Panc1 (cell line): ENCODE measurements at regions not wholly inside any gene's neighbourhood (a gene's known extent, or its start where the extent isn't known, plus 50 kb on each side); places are given as distances from the start of the nearest gene placed in this dataset.

Experiments used
- ATAC-seq: fragments of 200-7000 bp; cut with Tn5 transposase; 2 replicates; pipeline ENCODE4 v1.9.1; 2020; ENCODE audit warnings: mild to moderate bottlenecking, moderate library complexity
- BruUV-seq: library from RNA; stranded (reverse); fragments of 400-500 nt; replicated peaks from 2 replicates; lab custom pipeline; 2021; lab: Mats Ljungman, UMichigan
- CTCF ChIA-PET: fragments of 300-600 bp; sonication (Branson Sonifier 250); formaldehyde crosslinking; loops from one replicate; lab custom pipeline; 2022; ENCODE audit warnings: antibody characterized with exemption; lab: Charles Lee
- POLR2A ChIA-PET: fragments of 300-600 bp; sonication (Branson Sonifier 250); formaldehyde crosslinking; loops from one replicate; lab custom pipeline; 2022; ENCODE audit warnings: antibody characterized with exemption; lab: Charles Lee
- DNase-seq: peaks from one replicate; pipeline ENCODE4 v3.0.0-alpha.2; 2010; ENCODE audit warnings: low read depth, low spot score
- H3K27ac ChIP-seq: 2 replicates; pipeline ENCODE4 v1.5.1; 2011; ENCODE audit warnings: mild to moderate bottlenecking, low read length, inconsistent platforms
- H3K27me3 ChIP-seq: fragments of 200-500 bp; sonication (Bioruptor generic); 2 replicates; pipeline ENCODE4 v1.6.0; 2014; ENCODE audit warnings: low read length, inconsistent platforms; ENCODE audit not compliant: control insufficient read depth, insufficient read depth
- H3K36me3 ChIP-seq: fragments of 200-500 bp; sonication (Bioruptor generic); 2 replicates; pipeline ENCODE4 v1.5.1; 2014; ENCODE audit warnings: inconsistent platforms, mild to moderate bottlenecking, low read length, moderate library complexity; ENCODE audit not compliant: control insufficient read depth, insufficient read depth
- H3K4me1 ChIP-seq: 2 replicates; pipeline ENCODE4 v1.5.1; 2011; ENCODE audit warnings: inconsistent platforms, mild to moderate bottlenecking, low read length, moderate library complexity; ENCODE audit not compliant: control insufficient read depth, insufficient read depth
- H3K4me3 ChIP-seq, 2 experiments: 2 replicates each; pipeline ENCODE4 v1.5.1; 2011 to 2012; ENCODE audit warnings: low read depth in 2 of 2, low read length in 2 of 2, mild to moderate bottlenecking in 2 of 2, inconsistent platforms in 1 of 2, moderate library complexity in 1 of 2
- H3K9me3 ChIP-seq: fragments of 200-500 bp; sonication (Bioruptor generic); 2 replicates; pipeline ENCODE4 v1.5.1; 2014; ENCODE audit warnings: low read depth, mild to moderate bottlenecking, inconsistent platforms, low read length, moderate library complexity; ENCODE audit not compliant: control insufficient read depth, insufficient read depth
- POLR2AphosphoS5 ChIP-seq: IDR thresholded peaks from 2 replicates; pipeline ENCODE4 v1.6.1; 2012; ENCODE audit warnings: mild to moderate bottlenecking, low read depth, low read length, moderate library complexity
- SIN3A ChIP-seq: IDR thresholded peaks from 2 replicates; pipeline ENCODE4 v1.6.1; 2012; ENCODE audit warnings: low read depth, mild to moderate bottlenecking, low read length, moderate library complexity, borderline replicate concordance; ENCODE audit not compliant: insufficient read depth
- TCF7L2 ChIP-seq: IDR thresholded peaks from 2 replicates; pipeline ENCODE4 v1.6.1; 2011; ENCODE audit warnings: mild to moderate bottlenecking, low read depth, low read length, inconsistent platforms
- in situ Hi-C: cut with HindIII; loops from 2 replicates; pipeline ENCODE4 v1.10.0; 2016; ENCODE audit warnings: low sequenced_read_pairs, low pct_unique_long_range_greater_than_20kb
- intact Hi-C: fragments of 100-400 bp; cut with micrococcal nuclease; formaldehyde crosslinking; loops from one replicate; pipeline ENCODE4 v1.10.0; 2022; ENCODE audit not compliant: unreplicated experiment
- TF ChIP-seq, protein P1 (sequence below): fragments of 450-650 bp; IDR thresholded peaks from 2 replicates; pipeline ENCODE4 v1.5.1; 2017; ENCODE audit warnings: mild to moderate bottlenecking
- TF ChIP-seq, protein P2 (sequence below), 2 experiments: IDR thresholded peaks; 2 replicates each; pipeline ENCODE4 v1.6.1; 2011 to 2012; ENCODE audit warnings: low read depth in 2 of 2, control low read depth in 1 of 2, low read length in 1 of 2, mild to moderate bottlenecking in 1 of 2, moderate library complexity in 1 of 2; ENCODE audit not compliant: insufficient read depth in 1 of 2

DNA sequence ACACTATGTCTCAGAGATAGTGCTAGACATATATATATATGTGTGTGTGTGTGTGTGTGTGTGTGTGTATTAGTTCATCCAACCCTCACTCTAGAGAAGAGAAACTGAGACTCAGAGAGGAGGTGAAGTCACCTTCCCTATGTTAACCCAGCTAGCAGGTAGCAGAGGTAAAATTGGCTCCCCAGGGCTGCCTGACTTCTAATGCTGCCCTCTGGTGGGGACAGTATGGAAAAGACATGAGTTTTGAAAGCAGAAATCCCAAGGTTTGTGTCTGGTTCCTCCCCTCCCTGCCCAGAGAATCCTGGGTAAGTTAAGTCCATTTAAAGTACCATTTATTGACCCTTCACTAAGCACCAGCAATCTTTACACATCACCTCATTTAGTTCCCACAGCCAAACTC is 137.7 kb downstream of the THNSL2 start:
- Histone ChIP-seq H3K4me3 (no peak overlapping the region), H3K4me1 (no peaks in the 10 kb centered on the region), H3K36me3 (no peaks in the 10 kb centered on the region), H3K9me3 (no peaks in the 10 kb centered on the region), H3K27ac (no peak overlapping the region), H3K27me3 (no peaks in the 10 kb centered on the region)
- no TSS peak for BruUV-seq
- in situ Hi-C loops = no loop called here
- ATAC-seq (peak; percentile 53; the same call in 1 of the 2 replicates), DNase-seq (peak; percentile 10)
- intact Hi-C loops = loop anchor here (2.0 to 10.0 kb wide), 3 partner anchors 61 to 116 kb away; no protein-coding TSS in a partner anchor
- TF ChIP-seq POLR2AphosphoS5 = no peak
- TF ChIP-seq, protein P1, sequence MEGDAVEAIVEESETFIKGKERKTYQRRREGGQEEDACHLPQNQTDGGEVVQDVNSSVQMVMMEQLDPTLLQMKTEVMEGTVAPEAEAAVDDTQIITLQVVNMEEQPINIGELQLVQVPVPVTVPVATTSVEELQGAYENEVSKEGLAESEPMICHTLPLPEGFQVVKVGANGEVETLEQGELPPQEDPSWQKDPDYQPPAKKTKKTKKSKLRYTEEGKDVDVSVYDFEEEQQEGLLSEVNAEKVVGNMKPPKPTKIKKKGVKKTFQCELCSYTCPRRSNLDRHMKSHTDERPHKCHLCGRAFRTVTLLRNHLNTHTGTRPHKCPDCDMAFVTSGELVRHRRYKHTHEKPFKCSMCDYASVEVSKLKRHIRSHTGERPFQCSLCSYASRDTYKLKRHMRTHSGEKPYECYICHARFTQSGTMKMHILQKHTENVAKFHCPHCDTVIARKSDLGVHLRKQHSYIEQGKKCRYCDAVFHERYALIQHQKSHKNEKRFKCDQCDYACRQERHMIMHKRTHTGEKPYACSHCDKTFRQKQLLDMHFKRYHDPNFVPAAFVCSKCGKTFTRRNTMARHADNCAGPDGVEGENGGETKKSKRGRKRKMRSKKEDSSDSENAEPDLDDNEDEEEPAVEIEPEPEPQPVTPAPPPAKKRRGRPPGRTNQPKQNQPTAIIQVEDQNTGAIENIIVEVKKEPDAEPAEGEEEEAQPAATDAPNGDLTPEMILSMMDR = peak; percentile 75
- CTCF ChIA-PET = no interaction called here
- POLR2A ChIA-PET = no interaction called here

DNA sequence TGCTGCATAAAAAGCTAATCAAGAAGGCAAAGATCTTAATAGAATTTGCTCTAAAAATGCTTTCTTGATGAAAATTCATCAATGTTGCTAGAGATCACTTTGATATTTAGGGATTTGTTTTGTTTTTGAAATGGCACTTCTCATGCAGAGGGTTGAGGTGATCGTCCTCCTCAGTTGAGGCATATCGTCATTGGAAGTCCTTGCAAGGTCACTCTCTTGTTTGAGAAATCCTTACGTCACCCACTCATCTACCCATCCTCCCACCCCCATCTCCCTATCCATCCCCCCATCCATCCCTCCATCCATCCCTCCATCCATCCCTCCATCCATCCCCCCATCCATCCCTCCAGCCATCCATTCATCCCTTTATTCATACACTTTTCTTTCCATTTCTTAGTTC is 133.7 kb downstream of the THNSL2 start:
- in situ Hi-C loops = no loop called here
- no peak overlapping the region for H3K27ac ChIP-seq
- no TSS peak for BruUV-seq
- no peak for ATAC-seq
- ChIA-PET CTCF (no interaction called here), POLR2A (no interaction called here)
- TF ChIP-seq, protein P2, sequence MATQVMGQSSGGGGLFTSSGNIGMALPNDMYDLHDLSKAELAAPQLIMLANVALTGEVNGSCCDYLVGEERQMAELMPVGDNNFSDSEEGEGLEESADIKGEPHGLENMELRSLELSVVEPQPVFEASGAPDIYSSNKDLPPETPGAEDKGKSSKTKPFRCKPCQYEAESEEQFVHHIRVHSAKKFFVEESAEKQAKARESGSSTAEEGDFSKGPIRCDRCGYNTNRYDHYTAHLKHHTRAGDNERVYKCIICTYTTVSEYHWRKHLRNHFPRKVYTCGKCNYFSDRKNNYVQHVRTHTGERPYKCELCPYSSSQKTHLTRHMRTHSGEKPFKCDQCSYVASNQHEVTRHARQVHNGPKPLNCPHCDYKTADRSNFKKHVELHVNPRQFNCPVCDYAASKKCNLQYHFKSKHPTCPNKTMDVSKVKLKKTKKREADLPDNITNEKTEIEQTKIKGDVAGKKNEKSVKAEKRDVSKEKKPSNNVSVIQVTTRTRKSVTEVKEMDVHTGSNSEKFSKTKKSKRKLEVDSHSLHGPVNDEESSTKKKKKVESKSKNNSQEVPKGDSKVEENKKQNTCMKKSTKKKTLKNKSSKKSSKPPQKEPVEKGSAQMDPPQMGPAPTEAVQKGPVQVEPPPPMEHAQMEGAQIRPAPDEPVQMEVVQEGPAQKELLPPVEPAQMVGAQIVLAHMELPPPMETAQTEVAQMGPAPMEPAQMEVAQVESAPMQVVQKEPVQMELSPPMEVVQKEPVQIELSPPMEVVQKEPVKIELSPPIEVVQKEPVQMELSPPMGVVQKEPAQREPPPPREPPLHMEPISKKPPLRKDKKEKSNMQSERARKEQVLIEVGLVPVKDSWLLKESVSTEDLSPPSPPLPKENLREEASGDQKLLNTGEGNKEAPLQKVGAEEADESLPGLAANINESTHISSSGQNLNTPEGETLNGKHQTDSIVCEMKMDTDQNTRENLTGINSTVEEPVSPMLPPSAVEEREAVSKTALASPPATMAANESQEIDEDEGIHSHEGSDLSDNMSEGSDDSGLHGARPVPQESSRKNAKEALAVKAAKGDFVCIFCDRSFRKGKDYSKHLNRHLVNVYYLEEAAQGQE (IDR thresholded peaks at IDR 0.05; ENCODE audit: insufficient read depth in 1 of 2, low read depth in 2 of 2, low read length in 1 of 2) = no peak
- TF ChIP-seq TCF7L2 = no peak
- TF ChIP-seq, protein P1 = no peak
- no peak for TF ChIP-seq SIN3A
- H3K27me3 ChIP-seq = no peaks in the 10 kb centered on the region
- no peaks in the 10 kb centered on the region for H3K36me3 ChIP-seq
- no peaks in the 10 kb centered on the region for H3K9me3 ChIP-seq
- no peak for DNase-seq
- intact Hi-C loops = loop anchor here (10.0 kb wide), 1 partner anchor 89 kb away; no protein-coding TSS in a partner anchor
- H3K4me1 ChIP-seq = no peaks in the 10 kb centered on the region
- H3K4me3 ChIP-seq = no peak overlapping the region
